PFSK-1 (cell line): ENCODE measurements at regions not wholly inside any gene's neighbourhood (a gene's known extent, or its start where the extent isn't known, plus 50 kb on each side); places are given as distances from the start of the nearest gene placed in this dataset.

ENCODE experiments used
- FOXP2 ChIP-seq: optimal IDR thresholded peaks from 2 replicates; pipeline ENCODE3; 2011; ENCODE audit warnings: borderline replicate concordance, control low read depth, inconsistent platforms; ENCODE audit not compliant: insufficient read depth; ENCODE audit errors: extremely low read length, extremely low read depth
- POLR2AphosphoS5 ChIP-seq: IDR thresholded peaks from 2 replicates; pipeline ENCODE4 v1.6.1; 2012; ENCODE audit warnings: low read depth, mild to moderate bottlenecking, control low read depth, low read length, moderate library complexity
- SIN3A ChIP-seq: IDR thresholded peaks from 2 replicates; pipeline ENCODE4 v1.6.1; 2012; ENCODE audit warnings: mild to moderate bottlenecking, low read length, moderate library complexity, borderline replicate concordance; ENCODE audit not compliant: insufficient read depth
- TAF1 ChIP-seq: IDR thresholded peaks from 2 replicates; pipeline ENCODE4 v1.6.1; 2012; ENCODE audit warnings: low read length, control low read depth, borderline replicate concordance; ENCODE audit not compliant: insufficient read depth
- TF ChIP-seq, protein P1 (sequence below), 2 experiments: IDR thresholded peaks; 2 replicates each; pipeline versions ENCODE4 v1.6.1 to v1.8.0; 2011 to 2012; ENCODE audit warnings: low read depth in 2 of 2, low read length in 2 of 2, control low read depth in 1 of 2, inconsistent platforms in 1 of 2, mild to moderate bottlenecking in 1 of 2, moderate library complexity in 1 of 2; ENCODE audit not compliant: insufficient read depth in 1 of 2

DNA sequence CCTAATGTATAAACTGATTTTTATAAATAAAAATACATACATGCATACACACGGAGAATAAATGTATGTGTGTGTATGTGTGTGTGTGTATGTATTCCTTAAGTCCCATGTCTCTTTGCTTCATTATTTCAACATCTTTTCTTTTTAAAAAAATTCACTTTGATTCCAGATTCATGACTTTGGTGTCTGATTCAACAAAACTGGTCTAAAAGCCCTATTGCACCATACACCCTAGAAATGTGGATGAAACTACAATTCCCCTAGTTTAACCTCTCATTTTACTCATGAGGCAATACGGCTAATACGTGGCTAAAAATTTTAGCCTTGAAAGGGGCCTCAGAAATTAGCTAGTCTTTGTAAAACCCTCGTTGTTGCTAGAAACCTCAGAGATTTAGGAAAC lies 228.1 kb downstream of the ADAMTS9 start:
- TF ChIP-seq TAF1, result no peak
- TF ChIP-seq FOXP2, result no peak
- TF ChIP-seq POLR2AphosphoS5, result no peak
- TF ChIP-seq SIN3A, result no peak
- TF ChIP-seq, protein P1, sequence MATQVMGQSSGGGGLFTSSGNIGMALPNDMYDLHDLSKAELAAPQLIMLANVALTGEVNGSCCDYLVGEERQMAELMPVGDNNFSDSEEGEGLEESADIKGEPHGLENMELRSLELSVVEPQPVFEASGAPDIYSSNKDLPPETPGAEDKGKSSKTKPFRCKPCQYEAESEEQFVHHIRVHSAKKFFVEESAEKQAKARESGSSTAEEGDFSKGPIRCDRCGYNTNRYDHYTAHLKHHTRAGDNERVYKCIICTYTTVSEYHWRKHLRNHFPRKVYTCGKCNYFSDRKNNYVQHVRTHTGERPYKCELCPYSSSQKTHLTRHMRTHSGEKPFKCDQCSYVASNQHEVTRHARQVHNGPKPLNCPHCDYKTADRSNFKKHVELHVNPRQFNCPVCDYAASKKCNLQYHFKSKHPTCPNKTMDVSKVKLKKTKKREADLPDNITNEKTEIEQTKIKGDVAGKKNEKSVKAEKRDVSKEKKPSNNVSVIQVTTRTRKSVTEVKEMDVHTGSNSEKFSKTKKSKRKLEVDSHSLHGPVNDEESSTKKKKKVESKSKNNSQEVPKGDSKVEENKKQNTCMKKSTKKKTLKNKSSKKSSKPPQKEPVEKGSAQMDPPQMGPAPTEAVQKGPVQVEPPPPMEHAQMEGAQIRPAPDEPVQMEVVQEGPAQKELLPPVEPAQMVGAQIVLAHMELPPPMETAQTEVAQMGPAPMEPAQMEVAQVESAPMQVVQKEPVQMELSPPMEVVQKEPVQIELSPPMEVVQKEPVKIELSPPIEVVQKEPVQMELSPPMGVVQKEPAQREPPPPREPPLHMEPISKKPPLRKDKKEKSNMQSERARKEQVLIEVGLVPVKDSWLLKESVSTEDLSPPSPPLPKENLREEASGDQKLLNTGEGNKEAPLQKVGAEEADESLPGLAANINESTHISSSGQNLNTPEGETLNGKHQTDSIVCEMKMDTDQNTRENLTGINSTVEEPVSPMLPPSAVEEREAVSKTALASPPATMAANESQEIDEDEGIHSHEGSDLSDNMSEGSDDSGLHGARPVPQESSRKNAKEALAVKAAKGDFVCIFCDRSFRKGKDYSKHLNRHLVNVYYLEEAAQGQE (IDR thresholded peaks at IDR 0.05; ENCODE audit: insufficient read depth in 1 of 2, low read depth in 2 of 2, low read length in 2 of 2), result no peak

DNA sequence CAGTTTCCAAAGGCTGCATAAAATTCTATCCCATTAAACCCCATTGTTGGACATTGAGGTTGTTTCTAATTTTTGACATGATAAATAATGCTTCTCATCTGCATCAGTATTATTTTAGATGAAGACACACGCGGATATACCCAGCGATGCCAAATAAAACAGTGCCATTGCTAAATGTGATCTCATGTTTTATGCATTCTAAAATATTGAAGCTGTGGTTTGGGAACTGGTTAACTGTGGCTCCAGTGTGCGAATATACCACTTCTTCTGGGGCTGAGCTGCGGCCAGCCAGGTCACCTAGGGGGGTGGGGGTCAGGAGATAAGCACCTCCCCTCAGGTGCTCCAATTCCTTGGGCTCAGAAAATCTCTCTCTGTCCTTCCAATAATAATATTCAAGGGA lies 230.0 kb downstream of the ADAMTS9 start:
- no peak for TF ChIP-seq POLR2AphosphoS5

DNA sequence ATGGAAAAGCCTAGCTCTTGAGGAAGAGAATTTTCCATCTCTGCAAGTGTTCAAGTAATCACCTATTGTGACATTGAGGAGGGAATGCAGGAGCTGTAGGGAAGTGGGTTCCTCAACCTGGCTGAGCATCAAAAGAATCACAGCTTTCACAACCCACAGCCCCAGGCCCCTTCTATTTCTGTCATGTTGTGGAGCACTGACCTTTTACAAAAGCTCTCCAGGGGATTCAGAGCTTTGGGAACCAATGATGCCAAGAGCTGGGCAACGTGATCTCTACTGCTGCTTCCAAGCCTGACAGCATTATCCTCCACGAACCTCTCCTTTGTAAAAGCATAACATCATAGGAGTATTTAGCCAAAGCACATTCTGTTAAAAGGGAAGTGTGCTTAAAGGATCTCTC lies 231.1 kb downstream of the ADAMTS9 start:
- TF ChIP-seq FOXP2 (no peak), SIN3A (no peak), POLR2AphosphoS5 (no peak), TAF1 (no peak)
- TF ChIP-seq, protein P1 (IDR thresholded peaks at IDR 0.05; ENCODE audit: insufficient read depth in 1 of 2, low read depth in 2 of 2, low read length in 2 of 2), result no peak

DNA sequence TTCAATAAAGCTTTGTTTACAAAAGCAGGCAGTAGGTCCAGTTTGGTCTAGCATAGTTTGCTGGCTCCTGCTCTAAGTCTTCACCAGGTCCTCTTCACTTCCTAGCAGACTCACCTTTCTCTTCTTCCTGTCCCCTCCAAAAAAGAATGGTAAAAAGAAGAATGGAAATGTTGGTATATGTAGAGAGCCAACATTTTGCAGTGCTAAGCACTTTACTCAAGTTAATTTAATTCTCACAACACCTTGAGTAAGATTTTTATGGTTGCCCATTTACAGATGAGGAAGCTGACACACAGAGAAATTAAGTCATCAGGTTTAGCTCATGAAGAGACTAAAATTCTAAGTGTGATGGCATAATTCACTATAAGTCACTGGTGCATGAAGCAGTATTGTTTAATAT lies 230.1 kb upstream of the PRICKLE2 start:
- TF ChIP-seq SIN3A (no peak), TAF1 (no peak), POLR2AphosphoS5 (no peak), FOXP2 (no peak)
- TF ChIP-seq, protein P1 (IDR thresholded peaks at IDR 0.05; ENCODE audit: insufficient read depth in 1 of 2, low read depth in 2 of 2, low read length in 2 of 2), result no peak

DNA sequence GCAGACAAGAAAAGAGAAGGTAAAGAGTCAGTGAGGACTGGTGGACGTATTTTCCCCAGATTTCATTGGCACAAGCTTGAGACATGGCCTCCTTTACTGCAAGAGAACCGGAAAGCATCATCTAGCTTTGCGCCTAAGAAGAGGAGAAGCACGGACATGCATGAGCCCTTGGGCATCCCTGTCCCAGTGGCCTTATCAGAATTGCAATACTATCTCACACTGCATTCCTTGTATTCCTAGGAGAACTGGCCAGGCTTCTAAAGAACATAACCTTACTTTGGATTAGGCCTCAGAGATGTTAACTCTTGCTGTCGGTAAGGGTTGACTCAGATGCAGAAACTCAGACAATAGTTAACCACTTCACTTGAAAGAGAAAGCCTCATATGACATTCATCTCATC lies 229.5 kb upstream of the PRICKLE2 start:
- TF ChIP-seq, protein P1 (IDR thresholded peaks at IDR 0.05; ENCODE audit: insufficient read depth in 1 of 2, low read depth in 2 of 2, low read length in 2 of 2), result no peak
- no peak for TF ChIP-seq POLR2AphosphoS5

DNA sequence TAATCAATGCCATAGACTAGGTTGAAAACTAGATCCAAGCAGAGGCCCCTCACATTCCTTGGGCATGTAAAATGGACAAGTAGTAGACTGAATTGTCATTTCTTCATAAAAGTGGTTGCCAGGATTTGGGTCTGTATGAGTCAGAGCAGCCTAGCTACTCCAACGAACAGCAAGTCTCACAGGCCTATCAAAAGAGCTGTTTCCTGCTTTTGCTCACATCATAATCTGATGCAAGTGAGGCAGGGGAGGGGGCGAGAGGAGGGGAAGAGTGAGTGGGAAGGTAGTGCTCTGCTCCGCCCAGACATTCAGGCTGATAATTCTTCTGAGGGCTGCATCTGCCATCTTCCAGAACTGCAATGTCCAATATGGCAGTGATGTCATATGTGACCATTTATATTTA lies 228.9 kb upstream of the PRICKLE2 start:
- TF ChIP-seq TAF1, result no peak
- TF ChIP-seq, protein P1 (IDR thresholded peaks at IDR 0.05; ENCODE audit: insufficient read depth in 1 of 2, low read depth in 2 of 2, low read length in 2 of 2), result no peak
- no peak for TF ChIP-seq POLR2AphosphoS5
- TF ChIP-seq FOXP2, result no peak
- TF ChIP-seq SIN3A, result no peak
